ENCODE measurements at regions not wholly inside any gene's neighbourhood (a gene's known extent, or its start where the extent isn't known, plus 50 kb on each side); places are given as distances from the start of the nearest gene placed in this dataset.
A peak's percentile ranks its signal among the peaks of the same experiment; 100 is the strongest.

GRCh38 chr22:49215840-49216239 is 611.8 kb downstream of the BRD1 start:
- no peak for DNase-seq

- DNase-seq = no peak
Measured at GRCh38 chr22:49214976-49215375, 612.7 kb downstream of the BRD1 start.

GRCh38 chr22:49213731-49214352 is 613.8 kb downstream of the BRD1 start:
- no peak for DNase-seq

- no peak for DNase-seq
Measured at GRCh38 chr22:49212466-49212865, 615.2 kb downstream of the BRD1 start.

GRCh38 chr22:49212002-49212401 is 615.7 kb downstream of the BRD1 start:
- no peak for DNase-seq

- no peak for DNase-seq
Measured at GRCh38 chr22:49211176-49211575, 616.5 kb downstream of the BRD1 start.

- no peak for DNase-seq
Measured at GRCh38 chr22:49210606-49211005, 617.1 kb downstream of the BRD1 start.

- DNase-seq = peak; percentile 78
Measured at GRCh38 chr22:49209452-49210195, 618.0 kb downstream of the BRD1 start.

GRCh38 chr22:49208768-49209252 is 618.9 kb downstream of the BRD1 start:
- no peak for DNase-seq

- no peak for DNase-seq
Measured at GRCh38 chr22:49208004-49208402, 619.7 kb downstream of the BRD1 start.

- DNase-seq = no peak
Measured at GRCh38 chr22:49207008-49208003, 620.4 kb downstream of the BRD1 start.

GRCh38 chr22:49206281-49206680 is 621.4 kb downstream of the BRD1 start:
- no peak for DNase-seq

- no peak for DNase-seq
Measured at GRCh38 chr22:49205483-49205800, 622.2 kb downstream of the BRD1 start.

- DNase-seq = no peak
Measured at GRCh38 chr22:49204599-49205482, 622.8 kb downstream of the BRD1 start.

- no peak for DNase-seq
Measured at GRCh38 chr22:49203859-49204598, 623.6 kb downstream of the BRD1 start.

- no peak for DNase-seq
Measured at GRCh38 chr22:49203091-49203858, 624.4 kb downstream of the BRD1 start.

- no peak for DNase-seq
Measured at GRCh38 chr22:49202226-49202625, 625.4 kb downstream of the BRD1 start.

GRCh38 chr22:49201046-49201970 is 626.4 kb downstream of the BRD1 start:
- DNase-seq = no peak

GRCh38 chr22:49199224-49199623 is 628.4 kb downstream of the BRD1 start:
- DNase-seq = no peak

GRCh38 chr22:49198705-49199084 is 629.0 kb downstream of the BRD1 start:
- DNase-seq = no peak
